ENCODE measurements at regions not wholly inside any gene's neighbourhood (a gene's known extent, or its start where the extent isn't known, plus 50 kb on each side); places are given as distances from the start of the nearest gene placed in this dataset.

DNA sequence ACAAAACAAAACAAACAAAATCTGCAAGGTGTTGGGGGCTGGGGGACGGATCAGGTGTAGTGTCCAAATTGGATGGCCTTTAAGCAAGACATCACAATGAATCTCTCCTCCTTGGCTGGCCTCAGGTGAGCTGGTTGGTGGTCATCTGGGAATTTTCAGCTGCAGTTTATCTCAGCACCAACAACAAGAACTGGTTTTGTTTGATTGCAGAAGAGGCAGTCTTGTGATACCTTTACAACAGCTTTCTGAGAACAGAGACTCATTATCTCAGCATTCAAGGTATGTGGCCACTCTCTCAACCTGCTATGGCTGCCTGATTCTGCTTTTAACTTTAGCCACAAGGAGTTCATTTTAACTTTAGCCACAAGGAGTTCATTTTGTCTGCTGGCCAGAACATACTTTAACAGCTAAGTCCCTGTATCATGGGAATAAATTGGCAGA, 1543.4 kb downstream of the EFNA5 start:
- POLR2A ChIA-PET (ENCODE audit: low non-redundant PET) = no interaction called here
- Histone ChIP-seq H3K4me1 (ENCODE audit: insufficient read depth, low read length, poor library complexity, severe bottlenecking) (no peaks in the 10 kb centered on the region), H3K4me3 (ENCODE audit: low read depth, low read length, poor library complexity, severe bottlenecking) (no peak overlapping the region), H3K36me3 (ENCODE audit: insufficient read depth, low read length, poor library complexity, severe bottlenecking) (no peaks in the 10 kb centered on the region), H3K27ac (ENCODE audit: low read depth, low read length, poor library complexity, severe bottlenecking) (no peak overlapping the region), H3K9me3 (ENCODE audit: low read depth, low read length, poor library complexity, severe bottlenecking) (no peaks in the 10 kb centered on the region), H3K27me3 (replicated peaks; ENCODE audit: insufficient read depth, low read depth, low read length, poor library complexity) (no peaks in the 10 kb centered on the region)
- DNase-seq (ENCODE audit: low spot score) = no peak
- intact Hi-C loops (cut with micrococcal nuclease; ENCODE audit: unreplicated experiment) = no loop called here
- BruUV-seq (replicated peaks) = no TSS peak
- CTCF ChIA-PET = no interaction called here
- TF ChIP-seq EZH2 (IDR thresholded peaks at IDR 0.05; ENCODE audit: borderline replicate concordance, low read depth, low read length, poor library complexity, severe bottlenecking) (no peak), CTCF (conservative IDR thresholded peaks at IDR 0.05; ENCODE audit: low read depth, low read length) (no peak)

DNA sequence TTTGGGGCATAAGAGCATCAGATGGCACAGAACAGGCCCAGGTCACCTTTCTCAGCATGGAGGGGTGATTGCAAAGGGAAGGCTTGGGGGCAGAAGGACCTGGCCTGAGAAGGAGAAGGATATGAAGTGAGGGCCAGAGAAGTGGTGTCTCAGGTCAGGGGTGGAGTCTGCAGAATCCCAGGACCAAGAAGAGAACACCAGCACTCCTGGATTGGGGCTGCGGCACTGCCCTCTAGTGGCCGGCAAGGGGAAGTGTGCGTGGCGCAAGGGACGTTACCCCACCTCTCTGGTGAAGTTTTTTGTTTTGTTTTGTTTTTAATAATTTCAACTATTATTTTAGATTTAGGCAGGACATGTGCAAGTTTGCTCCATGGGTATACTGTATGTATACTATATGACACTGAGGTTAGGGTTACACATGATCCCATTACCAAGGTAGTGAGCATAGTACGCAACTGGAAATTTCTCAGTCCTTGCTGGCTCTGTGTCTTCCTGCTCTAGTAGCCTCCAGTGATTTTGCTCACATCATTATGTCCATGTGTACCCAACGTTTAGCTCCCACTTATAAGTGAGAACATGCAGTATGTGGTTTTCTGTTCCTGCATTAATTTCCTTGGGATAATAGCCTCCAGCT, 1548.6 kb downstream of the EFNA5 start:
- no TSS peak for BruUV-seq (replicated peaks)
- POLR2A ChIA-PET (ENCODE audit: low non-redundant PET) = no interaction called here

DNA sequence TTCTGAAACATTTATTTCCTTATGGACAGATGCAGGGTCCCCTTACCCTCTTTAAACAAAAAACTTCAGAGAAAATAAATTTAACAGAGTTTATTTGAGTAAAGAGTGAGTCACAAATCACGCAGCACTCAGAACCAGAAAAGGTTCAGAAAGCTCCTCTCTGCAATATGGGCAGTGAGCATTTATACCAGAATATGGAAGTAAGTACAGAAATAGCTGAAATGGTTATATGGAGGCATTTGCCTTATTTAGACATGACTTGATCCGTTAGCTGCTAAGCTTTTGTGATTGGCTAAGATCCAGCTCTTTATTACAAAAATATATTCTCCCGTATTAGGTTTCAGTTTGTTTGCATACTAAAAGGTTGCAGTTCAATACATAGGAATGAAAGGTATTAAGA, 1554.1 kb downstream of the EFNA5 start:
- no peak for DNase-seq (ENCODE audit: low spot score)
- H3K27ac ChIP-seq (ENCODE audit: low read depth, low read length, poor library complexity, severe bottlenecking) = no peak overlapping the region
- intact Hi-C loops (cut with micrococcal nuclease; ENCODE audit: unreplicated experiment) = no loop called here
- no peak overlapping the region for H3K4me3 ChIP-seq (ENCODE audit: low read depth, low read length, poor library complexity, severe bottlenecking)
- ChIA-PET POLR2A (ENCODE audit: low non-redundant PET) (no interaction called here), CTCF (no interaction called here)
- H3K36me3 ChIP-seq (ENCODE audit: insufficient read depth, low read length, poor library complexity, severe bottlenecking) = no peaks in the 10 kb centered on the region
- no TSS peak for BruUV-seq (replicated peaks)
- H3K4me1 ChIP-seq (ENCODE audit: insufficient read depth, low read length, poor library complexity, severe bottlenecking) = no peaks in the 10 kb centered on the region
- TF ChIP-seq EZH2 (IDR thresholded peaks at IDR 0.05; ENCODE audit: borderline replicate concordance, low read depth, low read length, poor library complexity, severe bottlenecking) (no peak), CTCF (conservative IDR thresholded peaks at IDR 0.05; ENCODE audit: low read depth, low read length) (no peak)
- no peaks in the 10 kb centered on the region for H3K27me3 ChIP-seq (replicated peaks; ENCODE audit: insufficient read depth, low read depth, low read length, poor library complexity)
- no peaks in the 10 kb centered on the region for H3K9me3 ChIP-seq (ENCODE audit: low read depth, low read length, poor library complexity, severe bottlenecking)

More for the DNA sequence above, 1548.6 kb downstream of the EFNA5 start:
- CTCF ChIA-PET = no interaction called here
- intact Hi-C loops (cut with micrococcal nuclease; ENCODE audit: unreplicated experiment) = no loop called here
- Histone ChIP-seq H3K27me3 (replicated peaks; ENCODE audit: insufficient read depth, low read depth, low read length, poor library complexity) (no peaks in the 10 kb centered on the region), H3K4me1 (ENCODE audit: insufficient read depth, low read length, poor library complexity, severe bottlenecking) (no peaks in the 10 kb centered on the region), H3K27ac (ENCODE audit: low read depth, low read length, poor library complexity, severe bottlenecking) (no peak overlapping the region), H3K9me3 (ENCODE audit: low read depth, low read length, poor library complexity, severe bottlenecking) (no peaks in the 10 kb centered on the region), H3K36me3 (ENCODE audit: insufficient read depth, low read length, poor library complexity, severe bottlenecking) (no peaks in the 10 kb centered on the region), H3K4me3 (ENCODE audit: low read depth, low read length, poor library complexity, severe bottlenecking) (no peak overlapping the region)
- DNase-seq (ENCODE audit: low spot score) = peak; percentile 40
- TF ChIP-seq CTCF (conservative IDR thresholded peaks at IDR 0.05; ENCODE audit: low read depth, low read length) (peak; percentile 81), EZH2 (IDR thresholded peaks at IDR 0.05; ENCODE audit: borderline replicate concordance, low read depth, low read length, poor library complexity, severe bottlenecking) (no peak)

All from A673 (cell line).